Activated B cell treated with CpG ODN at 0.5 μM for 24 hours (primary cell): ENCODE measurements at regions not wholly inside any gene's neighbourhood (a gene's known extent, or its start where the extent isn't known, plus 50 kb on each side); places are given as distances from the start of the nearest gene placed in this dataset.

Source experiments
- ATAC-seq: fragments of 200-7000 bp; cut with Tn5 transposase; one replicate; pipeline ENCODE4 v1.10.0; 2021; ENCODE audit warnings: low read depth, mild to moderate bottlenecking, moderate library complexity
- CTCF ChIA-PET: fragments of 350-600 bp; sonication (Branson Sonifier 250); formaldehyde crosslinking; loops from one replicate; lab custom pipeline; 2021; ENCODE audit warnings: antibody characterized with exemption; lab: Charles Lee
- POLR2A ChIA-PET: fragments of 350-600 bp; sonication (Branson Sonifier 250); formaldehyde crosslinking; loops from one replicate; lab custom pipeline; 2021; ENCODE audit warnings: antibody characterized with exemption; lab: Charles Lee
- DNase-seq: peaks from one replicate; pipeline ENCODE4 v3.0.0; 2022
- H3K27ac Mint-ChIP-seq: one replicate; pipeline ENCODE4 v1.8.0; 2020; ENCODE audit warnings: mixed read lengths
- H3K27me3 Mint-ChIP-seq: one replicate; pipeline ENCODE4 v1.8.0; 2021; ENCODE audit warnings: mixed read lengths
- H3K36me3 Mint-ChIP-seq: one replicate; pipeline ENCODE4 v1.8.0; 2021; ENCODE audit warnings: low read depth, mixed read lengths
- H3K4me1 Mint-ChIP-seq: one replicate; pipeline ENCODE4 v1.8.0; 2021; ENCODE audit warnings: mixed read lengths
- H3K4me3 Mint-ChIP-seq: one replicate; pipeline ENCODE4 v1.8.0; 2020; ENCODE audit warnings: mild to moderate bottlenecking, mixed read lengths
- H3K9me3 Mint-ChIP-seq: one replicate; pipeline ENCODE4 v1.8.0; 2020; ENCODE audit warnings: mixed read lengths
- CTCF ChIP-seq: fragments of 200-600 bp; IDR thresholded peaks from one replicate; pipeline ENCODE4 v1.8.0; 2022; ENCODE audit warnings: antibody characterized with exemption, mild to moderate bottlenecking
- intact Hi-C: fragments of 100-400 bp; cut with micrococcal nuclease; formaldehyde crosslinking; loops from one replicate; pipeline ENCODE4 v1.15.1; 2024

DNA sequence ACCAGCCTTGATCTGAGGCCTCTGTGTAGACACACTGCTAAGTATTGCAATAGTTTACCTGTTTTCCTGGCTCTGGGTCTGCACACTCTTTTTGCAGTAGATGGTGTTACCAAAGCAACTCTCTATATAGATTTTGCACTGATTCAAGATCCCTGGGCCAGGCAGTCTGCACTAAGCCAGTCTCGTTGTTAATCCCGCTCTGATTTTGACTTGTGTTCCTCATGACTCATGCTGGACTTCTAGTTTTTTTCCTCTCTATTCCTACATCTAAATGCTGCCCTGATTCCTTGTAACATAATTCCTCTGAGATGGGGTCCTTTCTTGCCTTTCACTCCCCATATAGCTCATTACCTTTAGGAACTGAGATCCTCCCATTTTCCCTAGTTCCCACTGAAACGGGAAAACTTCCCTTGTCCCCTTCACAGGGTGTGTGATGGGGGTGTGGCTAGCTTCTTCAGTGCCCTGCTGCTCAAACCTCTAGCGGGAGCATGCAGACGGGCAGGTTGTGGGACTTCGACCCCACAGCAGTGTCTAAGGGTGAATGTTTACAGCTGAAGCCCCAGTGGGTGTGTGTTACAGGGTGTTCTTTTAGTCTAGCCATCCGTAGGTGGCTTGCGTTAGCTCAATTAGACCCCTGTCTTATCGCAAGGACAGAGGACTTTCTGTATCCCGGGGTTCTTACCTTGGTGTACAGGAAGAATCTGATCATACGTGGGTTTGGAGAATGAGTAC lies 106.5 kb upstream of the RAB3GAP2 start:
- DNase-seq (no peak), ATAC-seq (no peak)
- TF ChIP-seq CTCF = no peak
- no peak overlapping the region for H3K27ac Mint-ChIP-seq
- H3K9me3 Mint-ChIP-seq = peaks cover 2% of the 10 kb centered on the region
- no peaks in the 10 kb centered on the region for H3K36me3 Mint-ChIP-seq
- intact Hi-C loops = no loop called here
- no peak overlapping the region for H3K4me3 Mint-ChIP-seq
- POLR2A ChIA-PET = no interaction called here
- peaks cover 7% of the 10 kb centered on the region for H3K4me1 Mint-ChIP-seq
- H3K27me3 Mint-ChIP-seq = no peaks in the 10 kb centered on the region
- CTCF ChIA-PET = no interaction called here

- intact Hi-C loops = no loop called here
- ATAC-seq (no peak), DNase-seq (no peak)
- peaks cover 2% of the 10 kb centered on the region for H3K27me3 Mint-ChIP-seq
- H3K36me3 Mint-ChIP-seq = no peaks in the 10 kb centered on the region
- no peaks in the 10 kb centered on the region for H3K4me1 Mint-ChIP-seq
- TF ChIP-seq CTCF = no peak
- POLR2A ChIA-PET = no interaction called here
- no peak overlapping the region for H3K4me3 Mint-ChIP-seq
- peaks cover 5% of the 10 kb centered on the region for H3K9me3 Mint-ChIP-seq
- no peak overlapping the region for H3K27ac Mint-ChIP-seq
- CTCF ChIA-PET = no interaction called here
These were observed 103.5 kb upstream of the RAB3GAP2 start for GRCh38 chr1:220375715-220376114.

GRCh38 chr1:220374449-220374848 lies 102.2 kb upstream of the RAB3GAP2 start:
- no peak for ATAC-seq

DNA sequence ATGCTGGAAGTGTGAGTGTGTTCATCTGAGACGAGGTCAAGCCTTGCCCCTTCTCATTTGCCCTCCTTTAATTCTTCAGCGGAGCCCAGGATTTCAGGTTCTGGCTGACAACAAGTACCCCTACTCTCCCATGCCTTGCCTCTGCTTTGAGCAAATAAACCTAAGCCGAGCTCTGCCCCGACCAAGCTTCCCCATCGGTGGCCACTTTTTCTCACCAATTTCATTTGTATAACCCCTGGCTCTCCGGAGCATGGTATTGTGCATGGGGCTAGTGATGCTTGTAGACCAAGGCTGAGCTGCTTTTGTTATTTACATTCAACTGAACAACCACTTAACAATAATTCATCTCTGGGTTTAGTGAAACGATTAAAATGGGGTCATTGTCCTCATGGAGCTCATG lies 100.2 kb upstream of the RAB3GAP2 start:
- DNase-seq (no peak), ATAC-seq (no peak)
- POLR2A ChIA-PET = no interaction called here
- no peak overlapping the region for H3K4me3 Mint-ChIP-seq
- no peaks in the 10 kb centered on the region for H3K36me3 Mint-ChIP-seq
- no peak overlapping the region for H3K27ac Mint-ChIP-seq
- TF ChIP-seq CTCF = no peak
- peaks cover 5% of the 10 kb centered on the region for H3K9me3 Mint-ChIP-seq
- peaks cover 2% of the 10 kb centered on the region for H3K27me3 Mint-ChIP-seq
- CTCF ChIA-PET = interaction anchor here (1.5 kb wide), 1 partner anchor 75 kb away, joined by 3 read pairs; no protein-coding TSS in a partner anchor
- intact Hi-C loops = loop anchor here (5.0 kb wide), 1 partner anchor 405 kb away; no protein-coding TSS in a partner anchor
- H3K4me1 Mint-ChIP-seq = no peaks in the 10 kb centered on the region

More at GRCh38 chr1:220374449-220374848, 102.2 kb upstream of the RAB3GAP2 start:
- no peak for DNase-seq
- no peak for TF ChIP-seq CTCF
- no peaks in the 10 kb centered on the region for H3K4me1 Mint-ChIP-seq
- peaks cover 2% of the 10 kb centered on the region for H3K27me3 Mint-ChIP-seq
- POLR2A ChIA-PET = no interaction called here
- CTCF ChIA-PET = no interaction called here
- intact Hi-C loops = loop anchor here (5.0 kb wide), 1 partner anchor 403 kb away; no protein-coding TSS in a partner anchor
- H3K36me3 Mint-ChIP-seq = no peaks in the 10 kb centered on the region
- H3K4me3 Mint-ChIP-seq = no peak overlapping the region
- no peak overlapping the region for H3K27ac Mint-ChIP-seq
- peaks cover 5% of the 10 kb centered on the region for H3K9me3 Mint-ChIP-seq

GRCh38 chr1:220371324-220371723 lies 99.1 kb upstream of the RAB3GAP2 start:
- no peak overlapping the region for H3K27ac Mint-ChIP-seq
- H3K4me3 Mint-ChIP-seq = no peak overlapping the region
- DNase-seq (no peak), ATAC-seq (no peak)
- CTCF ChIA-PET = no interaction called here
- peaks cover 2% of the 10 kb centered on the region for H3K27me3 Mint-ChIP-seq
- no peaks in the 10 kb centered on the region for H3K4me1 Mint-ChIP-seq
- H3K9me3 Mint-ChIP-seq = peaks cover 10% of the 10 kb centered on the region
- intact Hi-C loops = loop anchor here (5.0 kb wide), 1 partner anchor 406 kb away; no protein-coding TSS in a partner anchor
- H3K36me3 Mint-ChIP-seq = no peaks in the 10 kb centered on the region
- TF ChIP-seq CTCF = no peak
- POLR2A ChIA-PET = no interaction called here
